Esophagus squamous epithelium (tissue), 5 donors: ENCODE measurements at regions not wholly inside any gene's neighbourhood (a gene's known extent, or its start where the extent isn't known, plus 50 kb on each side); places are given as distances from the start of the nearest gene placed in this dataset.

Experiments used
- DNase-seq: peaks from one replicate; lab custom pipeline; 2025; lab: John Stamatoyannopoulos, UW
- H3K27ac ChIP-seq, 4 donors: fragments of 200-600 bp; sonication (generic); one replicate each; pipeline ENCODE4 v1.5.1; 2016 to 2019; ENCODE audit warnings: mild to moderate bottlenecking in 1 of 4
- H3K27me3 ChIP-seq, 4 donors: fragments of 200-600 bp; sonication (generic); 1 replicate in 3 of 4; 2 replicates in 1 of 4; pipeline versions ENCODE4 v1.5.1 to v1.6.0; 2017 to 2021; ENCODE audit warnings: antibody characterized with exemption in 1 of 4
- H3K36me3 ChIP-seq, 3 donors: fragments of 200-600 bp; sonication (generic); one replicate each; pipeline ENCODE4 v1.5.1; 2016 to 2019
- H3K4me1 ChIP-seq, 3 donors: fragments of 200-600 bp; sonication (generic); one replicate each; pipeline ENCODE4 v1.5.1; 2017 to 2019
- H3K4me3 ChIP-seq, 4 donors: fragments of 200-600 bp; sonication (generic); 1 replicate in 3 of 4; 2 replicates in 1 of 4; pipeline ENCODE4 v1.5.1; 2016 to 2019; ENCODE audit warnings: mild to moderate bottlenecking in 2 of 4, moderate library complexity in 1 of 4
- H3K9me3 ChIP-seq, 3 donors: fragments of 200-600 bp; sonication (generic); one replicate each; pipeline ENCODE4 v1.5.1; 2016 to 2019
- POLR2A ChIP-seq, 4 donors: fragments of 450-650 bp; IDR thresholded peaks; one replicate each; pipeline ENCODE4 v1.6.1; 2017; ENCODE audit warnings: antibody characterized with exemption in 4 of 4, mild to moderate bottlenecking in 4 of 4, moderate library complexity in 3 of 4
- WGBS, 2 donors: methylation state at CpG; one replicate each; pipeline ENCODE4 v1.1.5; 2018; 5-methylcytosine and 5-hydroxymethylcytosine counted together
- intact Hi-C: fragments of 100-400 bp; cut with DNase I; formaldehyde crosslinking; loops from one replicate; pipeline ENCODE4 v1.15.0; 2022
- TF ChIP-seq, protein P1 (sequence below), 6 experiments: fragments of 450-650 bp in 4 of 6; fragments of 200-600 bp in 2 of 6; sonication (generic) in 2 of 6; IDR thresholded peaks; one replicate each; pipeline ENCODE4 v1.5.1; 2016 to 2019; ENCODE audit warnings: antibody characterized with exemption in 6 of 6, mild to moderate bottlenecking in 4 of 6, moderate library complexity in 4 of 6
- donor health status: DM: yes; HTN: yes; CAD: no.

DNA sequence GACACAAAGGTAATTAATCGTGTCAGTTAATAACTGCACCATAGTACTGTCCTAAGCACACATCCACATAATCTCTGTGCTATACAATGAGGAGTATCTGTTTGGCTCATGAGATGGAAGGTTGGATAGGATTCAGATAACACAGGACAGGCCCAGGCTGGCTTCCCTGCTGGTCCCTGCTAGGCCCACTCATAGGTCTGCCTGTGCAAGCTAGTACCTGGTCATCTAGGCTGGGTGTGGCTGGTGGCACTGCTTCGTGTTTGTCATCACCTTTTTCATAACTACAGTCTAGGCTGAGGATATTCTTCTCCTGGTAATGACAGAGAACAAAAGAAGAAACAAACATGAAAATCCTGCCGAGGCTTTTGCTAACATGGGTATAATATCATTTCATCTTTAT, 392.8 kb downstream of the TRIB2 start:
- H3K4me3 ChIP-seq = no peak overlapping the region
- intact Hi-C loops = no loop called here
- H3K36me3 ChIP-seq = no peaks in the 10 kb centered on the region
- H3K27ac ChIP-seq = peak overlapping the region in 2 of 4 donors; percentile 65 to 75
- WGBS, 2 donors = 45 to 61% methylated on average over 3 of the region's 3 CpGs
- no peaks in the 10 kb centered on the region for H3K9me3 ChIP-seq
- no peak for DNase-seq
- H3K27me3 ChIP-seq = no peaks in the 10 kb centered on the region
- TF ChIP-seq, protein P1, sequence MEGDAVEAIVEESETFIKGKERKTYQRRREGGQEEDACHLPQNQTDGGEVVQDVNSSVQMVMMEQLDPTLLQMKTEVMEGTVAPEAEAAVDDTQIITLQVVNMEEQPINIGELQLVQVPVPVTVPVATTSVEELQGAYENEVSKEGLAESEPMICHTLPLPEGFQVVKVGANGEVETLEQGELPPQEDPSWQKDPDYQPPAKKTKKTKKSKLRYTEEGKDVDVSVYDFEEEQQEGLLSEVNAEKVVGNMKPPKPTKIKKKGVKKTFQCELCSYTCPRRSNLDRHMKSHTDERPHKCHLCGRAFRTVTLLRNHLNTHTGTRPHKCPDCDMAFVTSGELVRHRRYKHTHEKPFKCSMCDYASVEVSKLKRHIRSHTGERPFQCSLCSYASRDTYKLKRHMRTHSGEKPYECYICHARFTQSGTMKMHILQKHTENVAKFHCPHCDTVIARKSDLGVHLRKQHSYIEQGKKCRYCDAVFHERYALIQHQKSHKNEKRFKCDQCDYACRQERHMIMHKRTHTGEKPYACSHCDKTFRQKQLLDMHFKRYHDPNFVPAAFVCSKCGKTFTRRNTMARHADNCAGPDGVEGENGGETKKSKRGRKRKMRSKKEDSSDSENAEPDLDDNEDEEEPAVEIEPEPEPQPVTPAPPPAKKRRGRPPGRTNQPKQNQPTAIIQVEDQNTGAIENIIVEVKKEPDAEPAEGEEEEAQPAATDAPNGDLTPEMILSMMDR (IDR thresholded peaks at IDR 0.05) = no peak
- TF ChIP-seq POLR2A (IDR thresholded peaks at IDR 0.05) = no peak
- peaks cover 0 to 29% (median 0%) of the 10 kb centered on the region in 3 donors for H3K4me1 ChIP-seq

DNA sequence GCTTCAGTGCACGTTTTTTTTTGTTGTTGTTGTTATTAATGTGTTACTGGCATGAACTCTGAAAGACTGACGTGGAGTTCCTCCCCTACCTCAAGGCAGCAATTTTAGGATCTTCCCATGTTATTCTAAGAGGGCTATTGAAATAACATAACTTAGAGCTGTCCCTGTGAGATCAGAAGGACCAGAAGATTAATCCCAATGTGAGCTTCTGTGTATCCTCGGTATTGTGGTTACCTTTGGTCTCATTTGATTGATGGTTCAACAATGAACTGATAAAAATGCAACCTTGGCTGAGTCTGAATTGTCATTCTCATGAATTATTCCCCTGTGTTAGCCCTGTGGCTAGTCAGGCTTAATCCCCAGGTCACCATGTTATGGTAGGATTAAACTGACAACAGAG, 394.1 kb downstream of the TRIB2 start:
- TF ChIP-seq, protein P1 (IDR thresholded peaks at IDR 0.05) = no peak
- no peak for TF ChIP-seq POLR2A (IDR thresholded peaks at IDR 0.05)
- intact Hi-C loops = no loop called here
- 31 to 34% methylated on average over 3 of the region's 3 CpGs for WGBS, 2 donors

DNA sequence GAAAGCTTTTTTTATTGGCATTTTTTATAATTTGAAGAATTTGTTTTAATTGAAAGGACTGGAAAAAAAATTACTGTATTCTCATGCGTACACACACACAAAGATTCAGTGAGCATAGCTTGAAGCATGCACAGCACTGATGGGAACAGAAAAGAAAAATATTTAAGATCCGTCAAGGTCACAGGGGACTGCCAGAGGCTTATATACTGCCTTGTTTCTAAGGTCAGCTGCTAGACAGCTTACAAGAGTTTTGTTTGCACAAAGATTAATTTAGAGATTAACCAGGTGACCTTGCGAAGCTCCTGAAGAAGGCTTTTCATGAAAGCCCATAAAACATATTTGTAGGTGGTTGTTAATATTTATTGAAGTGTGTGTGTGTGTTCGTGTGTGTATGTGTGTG, 396.3 kb downstream of the TRIB2 start:
- Histone ChIP-seq H3K9me3 (no peaks in the 10 kb centered on the region), H3K36me3 (no peaks in the 10 kb centered on the region), H3K4me1 (peaks cover 0 to 50% (median 7%) of the 10 kb centered on the region in 3 donors), H3K27me3 (no peaks in the 10 kb centered on the region), H3K27ac (no peak overlapping the region), H3K4me3 (no peak overlapping the region)
- TF ChIP-seq POLR2A (IDR thresholded peaks at IDR 0.05) = no peak
- TF ChIP-seq, protein P1 (IDR thresholded peaks at IDR 0.05) = no peak
- WGBS, 2 donors = 76% methylated on average over 4 of the region's 4 CpGs
- no peak for DNase-seq
- intact Hi-C loops = no loop called here

More for the DNA sequence above, 394.1 kb downstream of the TRIB2 start:
- Histone ChIP-seq H3K27me3 (no peaks in the 10 kb centered on the region), H3K4me1 (peaks cover 0 to 41% (median 5%) of the 10 kb centered on the region in 3 donors), H3K36me3 (no peaks in the 10 kb centered on the region), H3K4me3 (no peak overlapping the region), H3K27ac (peak overlapping the region in 1 of 4 donors; percentile 75), H3K9me3 (no peaks in the 10 kb centered on the region)
- no peak for DNase-seq

DNA sequence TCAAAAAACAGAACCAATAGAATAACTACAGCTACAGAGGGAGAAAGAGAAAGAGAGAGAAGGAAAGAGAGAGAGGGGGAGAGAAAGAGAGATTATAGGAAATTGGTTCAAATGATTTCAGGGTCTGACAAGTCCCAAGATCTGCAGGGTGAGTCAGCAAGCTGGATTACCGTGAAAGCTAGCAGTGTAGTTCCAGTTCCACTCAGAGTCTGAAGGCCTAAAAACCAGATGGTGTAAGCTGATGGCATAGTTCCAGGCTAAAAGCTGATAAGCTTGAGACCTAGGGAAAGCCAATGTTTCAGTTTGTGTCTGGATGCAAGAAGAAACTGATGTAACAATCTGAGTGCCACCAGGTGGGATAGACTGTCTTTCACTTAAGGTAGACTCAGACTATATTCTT, 397.7 kb downstream of the TRIB2 start:
- no peaks in the 10 kb centered on the region for H3K9me3 ChIP-seq
- H3K4me3 ChIP-seq = no peak overlapping the region
- H3K27ac ChIP-seq = no peak overlapping the region
- DNase-seq = no peak
- no peaks in the 10 kb centered on the region for H3K36me3 ChIP-seq
- H3K4me1 ChIP-seq = peaks cover 0 to 41% (median 7%) of the 10 kb centered on the region in 3 donors
- intact Hi-C loops = no loop called here
- no peak for TF ChIP-seq POLR2A (IDR thresholded peaks at IDR 0.05)
- TF ChIP-seq, protein P1 (IDR thresholded peaks at IDR 0.05) = no peak
- WGBS, 2 donors = 21 to 22% methylated on average over 1 of the region's 1 CpG
- H3K27me3 ChIP-seq = no peaks in the 10 kb centered on the region

DNA sequence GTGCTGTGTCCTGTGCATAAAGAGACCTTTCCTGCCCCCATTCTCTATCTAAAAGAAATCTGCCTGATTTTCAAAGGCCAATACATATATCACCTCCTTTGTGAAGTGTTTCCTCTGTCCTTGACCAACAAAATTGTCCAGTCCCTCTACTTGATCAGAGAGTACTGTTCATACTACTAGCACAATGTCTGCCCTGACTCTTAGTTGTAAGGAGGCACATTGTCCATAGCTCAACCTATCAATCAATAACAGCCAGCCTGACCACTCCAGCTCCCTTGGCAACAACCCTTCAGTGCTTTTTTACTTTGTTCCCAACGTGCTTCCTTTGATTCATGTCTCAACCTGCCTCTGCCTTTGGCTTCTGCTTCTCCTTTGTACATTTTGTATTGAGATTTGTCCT, 398.9 kb downstream of the TRIB2 start:
- Histone ChIP-seq H3K4me3 (no peak overlapping the region), H3K9me3 (no peaks in the 10 kb centered on the region), H3K36me3 (no peaks in the 10 kb centered on the region), H3K27me3 (no peaks in the 10 kb centered on the region), H3K27ac (no peak overlapping the region), H3K4me1 (peaks cover 0 to 28% (median 7%) of the 10 kb centered on the region in 3 donors)
- WGBS, 2 donors = 22 to 28% methylated on average over 1 of the region's 1 CpG
- no peak for TF ChIP-seq POLR2A (IDR thresholded peaks at IDR 0.05)
- TF ChIP-seq, protein P1 (IDR thresholded peaks at IDR 0.05) = no peak
- intact Hi-C loops = no loop called here
- DNase-seq = no peak
